ENCODE measurements at regions not wholly inside any gene's neighbourhood (a gene's known extent, or its start where the extent isn't known, plus 50 kb on each side); places are given as distances from the start of the nearest gene placed in this dataset.
"Not testable (repeated sequence)": the region's sequence is repeated elsewhere in the genome, so short reads cannot be mapped to it uniquely, and the experiment has no call there.

GRCh38 chr5:29550523-29550922, 1643.0 kb upstream of the CDH6 start:
- DNase-seq: no peak

GRCh38 chr5:29548262-29548661, 1645.2 kb upstream of the CDH6 start:
- no peak for DNase-seq

GRCh38 chr5:29547236-29547865, 1646.1 kb upstream of the CDH6 start:
- no peak for DNase-seq

DNA sequence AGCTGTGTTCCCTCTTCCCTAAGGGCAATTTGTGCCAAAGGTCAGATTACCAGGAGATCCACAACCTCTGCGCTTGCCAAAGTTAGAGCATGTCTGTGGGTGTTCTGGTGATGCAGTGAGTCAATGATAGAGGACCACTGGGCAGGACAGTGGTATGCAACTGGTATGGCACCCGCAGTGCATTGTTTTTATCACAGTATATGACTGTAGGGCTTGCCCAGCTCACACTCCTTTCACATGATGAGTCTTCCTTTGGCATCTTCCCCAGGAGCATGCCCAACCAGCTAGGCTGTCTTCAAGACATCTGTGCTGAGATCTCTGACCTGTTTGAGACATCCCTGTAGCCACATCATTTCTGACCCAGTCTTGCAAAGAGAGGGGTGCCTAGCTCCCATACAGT, 1650.0 kb upstream of the CDH6 start:
- no peak for DNase-seq

- DNase-seq: no peak
Observed at GRCh38 chr5:29524227-29524626, 1669.3 kb upstream of the CDH6 start.

DNA sequence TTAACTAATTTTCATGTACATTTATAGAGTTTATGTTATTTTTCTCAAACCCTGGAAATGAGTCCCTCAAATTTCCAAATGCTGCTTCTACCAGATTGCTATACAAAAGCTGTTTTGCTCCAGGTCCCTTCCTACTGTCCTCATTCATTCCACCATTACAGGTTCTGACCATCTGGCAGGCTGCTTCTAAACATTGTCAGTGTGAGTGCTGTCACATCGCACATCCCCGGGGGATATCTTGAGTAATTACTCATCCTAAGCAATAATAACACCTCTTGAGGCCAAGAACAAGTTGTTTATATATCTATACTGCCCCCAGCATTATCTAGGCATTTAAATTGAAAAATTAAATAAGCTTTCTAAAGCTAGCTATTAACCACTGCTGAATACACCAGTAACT, 1675.3 kb upstream of the CDH6 start:
- DNase-seq: no peak

DNA sequence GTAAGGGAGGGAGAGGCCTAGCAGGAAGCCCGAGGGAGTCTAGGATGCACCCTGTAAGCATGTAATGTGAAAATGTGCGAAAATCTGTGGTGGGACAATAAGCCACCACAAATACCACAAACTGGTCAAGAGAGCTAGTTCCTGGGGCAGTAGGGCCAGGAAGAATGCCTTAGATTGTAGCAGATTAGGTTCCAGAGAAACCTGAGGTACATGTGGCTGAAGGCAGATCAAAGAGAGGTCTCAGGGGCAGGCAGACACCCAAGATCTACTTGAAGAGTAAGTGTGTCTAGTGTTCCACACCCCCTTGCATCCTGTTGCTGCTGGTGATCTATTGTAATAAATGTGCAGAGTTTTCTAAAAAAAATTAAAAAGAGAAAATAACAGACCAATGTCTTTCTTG, 1677.3 kb upstream of the CDH6 start:
- no peak for DNase-seq

DNA sequence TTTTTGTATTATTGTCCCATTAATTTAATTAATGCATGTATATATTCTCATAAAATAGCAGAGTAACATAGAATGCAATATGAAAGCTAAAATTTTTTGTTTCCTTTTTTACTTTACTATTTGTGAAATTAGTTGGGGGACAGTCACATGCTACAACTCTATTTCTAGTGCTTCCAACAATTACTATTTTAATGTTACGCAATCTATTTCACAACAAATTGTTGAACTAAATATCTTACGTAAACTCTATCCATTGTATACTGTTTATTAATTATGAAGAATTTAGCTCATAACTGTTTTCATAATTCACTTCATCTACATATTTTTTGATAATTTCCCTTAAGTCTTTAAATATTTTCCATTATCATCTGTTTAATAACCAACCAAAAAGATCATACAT, 1685.4 kb upstream of the CDH6 start:
- no peak for DNase-seq

DNA sequence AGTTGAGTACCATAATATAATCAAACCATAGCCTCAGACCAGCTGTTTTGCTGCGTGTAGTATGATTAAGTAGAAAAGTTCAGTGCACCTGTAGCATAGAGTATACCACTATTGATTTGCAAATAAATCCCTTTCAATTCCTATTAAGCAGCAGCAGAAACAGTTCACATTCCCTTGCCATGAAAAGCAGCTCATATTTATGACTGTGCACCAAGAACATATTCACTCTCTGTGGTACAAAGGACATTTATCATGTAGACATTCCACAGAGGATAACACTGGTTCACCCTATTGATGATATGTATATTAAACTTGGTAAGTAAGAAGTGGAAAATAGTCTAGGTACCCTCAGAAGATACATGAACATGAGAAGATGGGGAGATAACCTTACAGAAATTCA, 1689.1 kb upstream of the CDH6 start:
- no peak for DNase-seq

GRCh38 chr5:29498860-29499259, 1694.6 kb upstream of the CDH6 start:
- no peak for DNase-seq

DNA sequence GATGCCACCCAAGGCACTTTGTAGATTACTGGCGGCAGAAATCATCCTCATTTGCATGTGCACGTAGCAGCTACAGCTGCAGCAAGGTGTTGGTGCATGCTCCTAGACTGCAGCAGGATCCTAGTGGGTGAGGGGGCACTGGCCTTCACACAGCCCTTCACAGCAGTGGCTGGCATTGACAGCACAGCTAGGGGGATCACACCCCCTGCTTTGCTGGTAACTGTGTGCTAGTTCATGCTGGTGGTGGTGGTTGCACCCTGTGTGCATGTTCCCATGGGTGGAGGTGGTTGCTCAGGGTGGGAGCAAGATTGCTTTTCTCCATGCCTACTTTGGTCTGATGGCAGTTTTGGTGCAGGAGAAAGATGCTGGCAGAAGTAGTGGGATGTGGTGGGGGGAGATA, 1695.1 kb upstream of the CDH6 start:
- no peak for DNase-seq

GRCh38 chr5:29485333-29485732, 1708.2 kb upstream of the CDH6 start:
- no peak for DNase-seq

- no peak for DNase-seq
Observed at GRCh38 chr5:29469581-29469980, 1723.9 kb upstream of the CDH6 start.

DNA sequence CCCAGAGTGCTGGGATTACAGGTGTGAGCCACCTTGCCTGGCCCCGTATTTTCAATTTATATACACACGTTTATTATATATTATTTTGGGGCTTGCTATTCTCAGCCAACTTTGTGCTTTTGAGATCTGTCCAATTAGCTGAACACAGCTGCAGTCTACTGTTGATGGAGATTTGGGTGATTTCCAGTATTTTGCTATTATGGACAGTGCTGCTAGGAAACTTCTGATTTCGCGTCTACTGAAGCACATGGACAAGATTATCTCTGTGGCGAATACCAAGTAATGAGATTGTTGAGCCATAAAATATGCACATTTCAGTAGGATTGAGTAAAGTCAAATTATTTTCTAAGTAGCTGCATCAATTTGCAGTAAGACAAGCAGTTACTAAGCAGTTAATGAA, 1731.2 kb upstream of the CDH6 start:
- DNase-seq: no peak

DNA sequence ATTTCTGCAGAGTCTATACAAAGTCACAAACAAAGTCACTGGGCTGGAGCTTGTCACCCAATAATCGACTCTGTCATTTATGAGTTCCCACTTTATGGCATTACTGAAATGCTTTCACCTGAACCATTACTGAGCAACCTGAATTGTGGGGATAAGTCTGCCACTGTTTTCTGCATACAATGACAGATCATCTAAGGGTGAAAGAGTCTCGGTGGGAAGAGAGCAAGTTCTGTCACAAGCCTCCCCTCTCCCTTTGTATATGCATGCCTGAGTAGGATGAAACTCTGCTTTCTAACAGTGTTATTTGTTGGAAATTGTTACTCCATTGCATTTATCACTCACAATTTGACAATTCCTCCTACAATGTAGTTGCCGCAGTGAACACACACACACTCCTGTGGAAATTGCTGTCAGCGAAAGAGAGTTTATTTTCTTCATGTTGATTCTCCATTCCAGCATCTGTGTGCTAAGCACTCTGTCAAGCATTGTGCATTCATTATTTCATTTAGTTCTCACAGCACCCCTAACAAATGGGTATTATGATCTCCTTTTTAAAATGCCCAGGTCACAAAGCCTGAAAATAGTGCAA, 1732.4 kb upstream of the CDH6 start:
- no peak for DNase-seq

GRCh38 chr5:29451004-29451403, 1742.5 kb upstream of the CDH6 start:
- not testable (repeated sequence) for DNase-seq

DNA sequence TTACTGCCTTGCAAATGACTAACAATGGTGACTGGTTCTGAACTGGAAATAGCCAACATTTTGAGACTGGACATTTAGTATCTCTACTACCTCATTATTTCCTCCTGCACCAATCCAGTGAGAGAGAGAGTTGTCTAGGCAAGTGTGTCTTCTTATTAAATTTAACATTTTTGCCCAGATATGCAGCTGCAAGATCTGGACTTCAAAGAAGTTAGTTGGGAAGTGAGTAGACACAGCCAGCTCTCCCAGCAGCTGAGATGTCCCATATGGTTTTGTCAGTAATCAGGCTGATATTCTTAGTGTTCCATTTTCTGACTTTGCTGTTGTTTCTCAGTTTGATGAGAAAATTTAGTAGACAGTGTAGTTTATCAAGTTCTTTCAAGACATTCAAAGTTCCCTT, 1778.8 kb upstream of the CDH6 start:
- DNase-seq: no peak

GRCh38 chr5:29412979-29413378, 1780.5 kb upstream of the CDH6 start:
- no peak for DNase-seq

- DNase-seq: no peak
Observed at GRCh38 chr5:29402270-29402669, 1791.2 kb upstream of the CDH6 start.

GRCh38 chr5:29389993-29390392, 1803.5 kb upstream of the CDH6 start:
- no peak for DNase-seq

DNA sequence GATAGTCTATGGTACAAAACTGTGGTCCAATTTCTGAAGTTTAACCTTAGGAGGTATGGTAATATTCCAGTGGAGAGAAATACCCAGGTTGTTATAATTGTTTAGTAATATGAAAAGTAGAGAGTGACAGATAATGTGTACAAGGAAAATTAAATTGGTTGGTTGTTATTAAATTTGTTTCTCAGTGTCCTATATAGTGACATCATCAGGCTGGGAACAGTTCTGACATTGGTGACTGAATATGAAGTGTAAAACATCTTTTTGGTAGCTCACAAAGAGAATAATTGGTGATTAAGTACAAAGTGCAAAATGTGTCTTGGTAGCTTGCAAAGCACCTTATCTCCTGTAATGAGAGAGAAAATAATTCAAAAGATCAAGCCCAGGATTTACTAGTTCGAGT, 1806.1 kb upstream of the CDH6 start:
- no peak for DNase-seq

GRCh38 chr5:29382780-29383179, 1810.7 kb upstream of the CDH6 start:
- no peak for DNase-seq

- no peak for DNase-seq
Observed at GRCh38 chr5:29380029-29380428, 1813.5 kb upstream of the CDH6 start.

GRCh38 chr5:29379619-29380018, 1813.9 kb upstream of the CDH6 start:
- no peak for DNase-seq

GRCh38 chr5:29378104-29378503, 1815.4 kb upstream of the CDH6 start:
- no peak for DNase-seq
